WI38 (cell line): ENCODE measurements at regions not wholly inside any gene's neighbourhood (a gene's known extent, or its start where the extent isn't known, plus 50 kb on each side); places are given as distances from the start of the nearest gene placed in this dataset.

Experiments
- H3K4me3 ChIP-seq: 2 replicates; pipeline ENCODE4 v1.5.1; 2011; ENCODE audit warnings: low read depth, mild to moderate bottlenecking, control low read depth, low read length
- TF ChIP-seq, protein P1 (sequence below): IDR thresholded peaks from 2 replicates; pipeline ENCODE4 v1.5.1; 2012; ENCODE audit warnings: low read depth, mild to moderate bottlenecking, control low read depth, low read length

DNA sequence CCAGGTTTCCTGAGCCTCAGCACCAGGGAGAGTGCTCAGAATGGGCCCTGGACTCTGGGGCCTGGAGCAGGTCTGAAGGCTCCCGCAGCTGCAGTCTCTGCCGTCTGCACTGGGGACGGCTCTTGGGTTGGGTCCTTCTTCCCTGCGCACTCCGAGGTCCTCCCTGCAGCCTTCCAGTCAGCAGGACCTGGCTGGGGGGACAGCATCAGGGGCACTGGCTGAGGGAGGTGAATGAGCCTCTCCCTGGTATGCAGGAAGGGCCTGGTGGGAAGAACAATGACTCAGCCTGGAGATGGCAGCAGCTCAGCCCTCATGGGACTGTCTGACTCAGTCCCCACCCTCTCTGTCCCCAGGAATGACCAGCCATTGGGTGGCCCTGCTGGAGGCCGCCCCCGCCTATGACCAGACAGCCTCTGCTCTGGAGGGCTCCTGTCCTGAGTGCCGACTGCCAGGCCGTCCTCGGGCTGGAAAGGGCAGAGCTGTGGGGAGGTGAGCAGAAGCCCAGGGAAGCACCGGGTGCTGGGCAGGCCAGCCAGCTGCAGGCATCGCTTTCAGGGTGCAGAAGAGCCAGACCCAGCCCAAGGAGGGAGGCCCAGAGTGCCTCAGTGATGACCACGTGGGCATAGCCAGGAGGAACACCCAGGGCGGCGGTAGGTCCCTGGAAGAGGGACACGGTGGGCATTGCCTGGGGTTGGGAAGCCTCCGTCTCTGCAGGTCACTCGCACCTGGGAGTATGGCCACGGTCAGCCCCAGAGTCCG, 455.0 kb downstream of the BRD1 start:
- TF ChIP-seq, protein P1, sequence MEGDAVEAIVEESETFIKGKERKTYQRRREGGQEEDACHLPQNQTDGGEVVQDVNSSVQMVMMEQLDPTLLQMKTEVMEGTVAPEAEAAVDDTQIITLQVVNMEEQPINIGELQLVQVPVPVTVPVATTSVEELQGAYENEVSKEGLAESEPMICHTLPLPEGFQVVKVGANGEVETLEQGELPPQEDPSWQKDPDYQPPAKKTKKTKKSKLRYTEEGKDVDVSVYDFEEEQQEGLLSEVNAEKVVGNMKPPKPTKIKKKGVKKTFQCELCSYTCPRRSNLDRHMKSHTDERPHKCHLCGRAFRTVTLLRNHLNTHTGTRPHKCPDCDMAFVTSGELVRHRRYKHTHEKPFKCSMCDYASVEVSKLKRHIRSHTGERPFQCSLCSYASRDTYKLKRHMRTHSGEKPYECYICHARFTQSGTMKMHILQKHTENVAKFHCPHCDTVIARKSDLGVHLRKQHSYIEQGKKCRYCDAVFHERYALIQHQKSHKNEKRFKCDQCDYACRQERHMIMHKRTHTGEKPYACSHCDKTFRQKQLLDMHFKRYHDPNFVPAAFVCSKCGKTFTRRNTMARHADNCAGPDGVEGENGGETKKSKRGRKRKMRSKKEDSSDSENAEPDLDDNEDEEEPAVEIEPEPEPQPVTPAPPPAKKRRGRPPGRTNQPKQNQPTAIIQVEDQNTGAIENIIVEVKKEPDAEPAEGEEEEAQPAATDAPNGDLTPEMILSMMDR = no peak
- no peak overlapping the region for H3K4me3 ChIP-seq

DNA sequence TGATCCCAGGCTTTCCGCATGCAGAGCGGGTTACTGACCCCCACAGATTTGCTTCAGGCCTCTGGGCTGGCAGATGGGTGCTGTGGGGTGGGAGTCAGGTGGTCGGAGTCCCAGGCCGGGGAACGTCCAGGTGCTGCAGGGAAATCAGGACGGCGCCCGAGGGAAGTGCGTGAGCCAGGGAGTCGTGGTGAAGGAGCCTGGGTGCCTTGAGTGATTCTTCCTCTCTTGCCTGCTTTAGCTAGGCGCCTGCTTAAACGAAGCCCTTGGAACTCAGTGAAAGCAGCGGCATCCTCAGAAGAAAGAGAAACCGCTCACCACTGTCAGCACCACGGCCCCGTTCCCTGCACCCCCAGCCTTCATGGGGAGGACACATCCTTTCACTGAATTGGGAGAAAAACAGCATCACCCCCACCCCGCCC, 455.6 kb downstream of the BRD1 start:
- no peak overlapping the region for H3K4me3 ChIP-seq
- TF ChIP-seq, protein P1 = no peak

DNA sequence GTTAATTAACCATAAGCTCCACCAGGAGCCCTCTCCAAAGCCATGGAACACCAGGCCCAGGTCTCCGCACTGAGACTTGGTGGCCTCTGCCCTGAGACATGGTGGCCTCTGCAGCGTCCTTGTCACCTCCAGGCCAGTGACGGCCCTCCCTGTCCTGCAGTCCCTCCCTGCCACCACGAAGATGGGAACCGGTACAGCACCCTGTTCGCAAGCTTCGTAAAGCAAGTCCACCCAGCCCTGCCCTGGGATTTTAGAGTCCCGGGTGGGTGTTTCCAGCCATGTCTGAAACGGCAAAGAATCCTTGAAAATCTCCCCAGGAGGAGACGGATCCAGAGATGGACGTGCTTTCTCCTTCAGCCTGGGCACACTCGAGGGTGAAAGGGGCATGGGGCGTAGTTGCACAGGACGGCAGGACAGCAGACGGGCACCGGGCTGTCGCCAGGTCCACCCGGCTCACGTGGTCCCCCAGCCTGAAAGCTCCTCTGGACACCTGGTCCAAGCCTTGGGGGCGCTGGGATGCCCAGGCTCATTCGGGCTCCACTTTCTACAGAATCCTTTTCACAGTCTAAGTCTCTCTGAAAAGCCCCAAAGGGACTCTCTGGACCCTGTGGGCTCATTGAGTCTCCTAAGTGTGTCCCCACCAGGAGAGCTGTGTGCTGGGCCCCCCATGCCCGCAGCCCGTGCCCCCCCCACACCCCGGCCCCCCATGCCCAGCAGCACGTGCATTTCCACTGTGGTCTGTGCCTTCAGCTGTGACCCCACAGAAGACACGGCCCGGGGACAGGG, 456.2 kb downstream of the BRD1 start:
- no peak overlapping the region for H3K4me3 ChIP-seq
- TF ChIP-seq, protein P1 = no peak

GRCh38 chr22:49370627-49371301, 456.9 kb downstream of the BRD1 start:
- TF ChIP-seq, protein P1 = no peak
- no peak overlapping the region for H3K4me3 ChIP-seq

- TF ChIP-seq, protein P1 = no peak
- no peak overlapping the region for H3K4me3 ChIP-seq
Observed at GRCh38 chr22:49369726-49370626, 457.7 kb downstream of the BRD1 start.

GRCh38 chr22:49368976-49369725, 458.5 kb downstream of the BRD1 start:
- no peak overlapping the region for H3K4me3 ChIP-seq
- TF ChIP-seq, protein P1 = no peak
